ENCODE measurements at regions not wholly inside any gene's neighbourhood (a gene's known extent, or its start where the extent isn't known, plus 50 kb on each side); places are given as distances from the start of the nearest gene placed in this dataset.

DNA sequence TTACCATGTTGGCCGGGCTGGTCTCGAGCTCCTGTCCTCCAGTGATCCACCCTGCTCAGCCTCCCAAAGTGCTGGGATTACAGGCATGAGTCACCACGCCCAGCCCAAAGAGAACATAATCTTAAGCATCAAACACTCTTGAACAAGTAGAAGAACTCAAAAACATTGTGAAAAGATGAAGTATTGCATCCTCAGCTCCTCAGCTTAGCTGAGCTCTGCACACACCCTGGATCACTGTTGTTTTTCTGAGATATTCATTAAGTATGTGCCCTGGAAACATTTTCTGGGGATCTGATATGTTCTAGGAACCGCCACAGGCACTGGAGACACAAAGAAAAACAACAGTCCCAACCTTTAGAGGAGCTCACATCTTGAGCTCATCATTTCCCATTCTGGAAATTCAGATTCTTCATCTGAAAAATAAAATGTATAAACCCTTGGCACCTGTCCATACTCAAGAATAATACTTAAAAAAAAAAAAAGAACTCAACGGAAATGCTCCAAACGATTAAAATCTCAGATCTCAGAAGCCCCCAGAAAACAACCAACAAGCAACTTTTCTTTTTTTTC, 62.2 kb upstream of the ZNF462 start:
- ATAC-seq (no peak), DNase-seq (no peak), FAIRE-seq (no peak)
- Histone ChIP-seq H3K36me3 (no peaks in the 10 kb centered on the region), H3K9me3 (no peaks in the 10 kb centered on the region), H3K27me3 (no peaks in the 10 kb centered on the region), H3K4me3 (no peak overlapping the region), H3K27ac (no peak overlapping the region), H3K4me1 (no peaks in the 10 kb centered on the region)
- TF ChIP-seq, protein P1, sequence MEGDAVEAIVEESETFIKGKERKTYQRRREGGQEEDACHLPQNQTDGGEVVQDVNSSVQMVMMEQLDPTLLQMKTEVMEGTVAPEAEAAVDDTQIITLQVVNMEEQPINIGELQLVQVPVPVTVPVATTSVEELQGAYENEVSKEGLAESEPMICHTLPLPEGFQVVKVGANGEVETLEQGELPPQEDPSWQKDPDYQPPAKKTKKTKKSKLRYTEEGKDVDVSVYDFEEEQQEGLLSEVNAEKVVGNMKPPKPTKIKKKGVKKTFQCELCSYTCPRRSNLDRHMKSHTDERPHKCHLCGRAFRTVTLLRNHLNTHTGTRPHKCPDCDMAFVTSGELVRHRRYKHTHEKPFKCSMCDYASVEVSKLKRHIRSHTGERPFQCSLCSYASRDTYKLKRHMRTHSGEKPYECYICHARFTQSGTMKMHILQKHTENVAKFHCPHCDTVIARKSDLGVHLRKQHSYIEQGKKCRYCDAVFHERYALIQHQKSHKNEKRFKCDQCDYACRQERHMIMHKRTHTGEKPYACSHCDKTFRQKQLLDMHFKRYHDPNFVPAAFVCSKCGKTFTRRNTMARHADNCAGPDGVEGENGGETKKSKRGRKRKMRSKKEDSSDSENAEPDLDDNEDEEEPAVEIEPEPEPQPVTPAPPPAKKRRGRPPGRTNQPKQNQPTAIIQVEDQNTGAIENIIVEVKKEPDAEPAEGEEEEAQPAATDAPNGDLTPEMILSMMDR (IDR thresholded peaks at IDR 0.05), result no peak
- 80 to 91% methylated on average over 6 of the region's 6 CpGs for WGBS, 2 donors
- intact Hi-C loops (cut with DNase I), result no loop called here

DNA sequence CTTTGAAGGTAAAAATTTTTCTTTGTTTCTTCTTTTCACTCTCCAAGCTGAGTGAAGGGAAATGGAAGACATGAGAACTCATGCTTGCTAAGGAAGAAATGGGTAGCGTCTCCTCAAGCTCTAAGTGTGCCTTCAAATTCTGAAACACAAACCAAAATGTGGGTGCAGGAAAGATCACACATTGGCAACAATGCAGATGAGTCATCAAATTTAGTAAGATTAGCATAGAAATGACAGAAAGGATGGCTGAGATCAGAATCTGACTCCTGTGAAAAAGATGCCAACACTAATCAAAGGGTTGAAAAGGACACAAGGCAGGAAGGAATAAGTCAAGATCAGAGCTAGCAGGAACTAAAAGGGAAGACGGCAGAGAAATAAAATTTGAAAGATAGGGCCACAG, 61.1 kb upstream of the ZNF462 start:
- no peaks in the 10 kb centered on the region for H3K4me1 ChIP-seq
- no peaks in the 10 kb centered on the region for H3K36me3 ChIP-seq
- FAIRE-seq, result no peak
- ATAC-seq, result no peak
- DNase-seq, result no peak
- no peak overlapping the region for H3K27ac ChIP-seq
- H3K27me3 ChIP-seq, result no peaks in the 10 kb centered on the region
- TF ChIP-seq, protein P1 (IDR thresholded peaks at IDR 0.05), result no peak
- 90 to 96% methylated on average over 2 of the region's 2 CpGs for WGBS, 2 donors
- H3K4me3 ChIP-seq, result no peak overlapping the region
- intact Hi-C loops (cut with DNase I), result no loop called here
- H3K9me3 ChIP-seq, result no peaks in the 10 kb centered on the region

Small RNAs in the stretch of these regions (microRNA-seq; reads per million reads assigned to microRNA genes)
- 0 reads per million in 2 donors for gene MIR8081
